Activated CD4-positive, alpha-beta T cell treated with anti-CD3 and anti-CD28 coated beads, Interleukin-2, amount 10 ng/mL, durations not matched to agents 24 days and 14 days (primary cell): ENCODE measurements at regions not wholly inside any gene's neighbourhood (a gene's known extent, or its start where the extent isn't known, plus 50 kb on each side); places are given as distances from the start of the nearest gene placed in this dataset.

ENCODE experiments used
- DNase-seq: peaks from one replicate; pipeline ENCODE4 v3.0.0; 2022
- H3K27ac Mint-ChIP-seq: one replicate; pipeline ENCODE4 v1.8.0; 2022; ENCODE audit warnings: mild to moderate bottlenecking, mixed read lengths
- H3K27me3 Mint-ChIP-seq: one replicate; pipeline ENCODE4 v1.8.0; 2022; ENCODE audit warnings: mixed read lengths
- H3K36me3 Mint-ChIP-seq: one replicate; pipeline ENCODE4 v1.8.0; 2022; ENCODE audit warnings: low read depth, mild to moderate bottlenecking, mixed read lengths
- H3K4me1 Mint-ChIP-seq: one replicate; pipeline ENCODE4 v1.8.0; 2021; ENCODE audit warnings: mixed read lengths
- H3K4me3 Mint-ChIP-seq: one replicate; pipeline ENCODE4 v1.8.0; 2022; ENCODE audit warnings: mild to moderate bottlenecking, moderate library complexity, mixed read lengths
- H3K9me3 Mint-ChIP-seq: one replicate; pipeline ENCODE4 v1.8.0; 2021; ENCODE audit warnings: mixed read lengths
- intact Hi-C: fragments of 100-400 bp; cut with micrococcal nuclease; formaldehyde crosslinking; loops from one replicate; pipeline ENCODE4 v1.15.1; 2023

DNA sequence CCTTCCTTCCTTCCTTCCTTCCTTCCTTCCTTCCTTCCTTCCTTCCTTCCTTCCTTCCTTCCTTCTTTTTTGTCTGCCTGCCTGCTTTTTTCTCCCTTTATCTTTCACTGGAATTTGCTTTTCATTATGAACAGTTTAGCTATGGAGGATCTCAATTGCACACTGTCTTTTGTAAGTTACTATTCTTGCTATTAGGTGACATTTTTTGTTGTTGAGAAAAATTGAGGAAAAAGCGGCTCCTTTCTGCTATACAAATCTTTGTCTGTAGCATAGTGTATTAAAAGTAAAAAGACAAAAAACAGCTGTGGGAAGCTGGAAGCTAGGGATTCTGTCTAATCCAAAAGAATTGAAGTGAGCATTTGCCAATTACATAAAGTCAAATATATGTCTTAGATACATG is 448.7 kb downstream of the DCDC2C start:
- Mint-ChIP-seq H3K4me3 (no peak overlapping the region), H3K27ac (no peak overlapping the region), H3K4me1 (no peaks in the 10 kb centered on the region), H3K9me3 (peaks cover 4% of the 10 kb centered on the region), H3K36me3 (no peaks in the 10 kb centered on the region), H3K27me3 (no peaks in the 10 kb centered on the region)
- DNase-seq, result no peak
- intact Hi-C loops, result no loop called here

DNA sequence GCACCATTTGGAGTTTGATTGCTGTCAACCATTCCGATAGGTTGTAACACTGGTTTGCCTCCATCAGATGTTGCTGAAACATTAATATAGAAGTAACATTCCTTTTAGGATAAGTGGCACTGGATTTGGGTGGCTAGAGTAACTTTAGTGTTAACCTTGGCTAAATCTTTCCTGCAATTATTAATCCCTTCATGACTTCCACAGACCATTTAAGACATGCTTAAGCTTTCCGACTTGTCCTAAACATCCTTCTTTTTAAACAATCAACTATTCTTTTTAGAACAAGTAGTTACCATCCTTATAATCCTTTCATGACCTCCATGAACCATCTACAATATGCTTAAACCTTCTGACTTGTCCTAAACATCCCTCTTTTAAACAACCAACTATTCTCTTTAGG is 465.5 kb downstream of the DCDC2C start:
- H3K4me1 Mint-ChIP-seq, result no peaks in the 10 kb centered on the region
- no peak overlapping the region for H3K4me3 Mint-ChIP-seq
- no peaks in the 10 kb centered on the region for H3K36me3 Mint-ChIP-seq
- intact Hi-C loops, result no loop called here
- H3K27me3 Mint-ChIP-seq, result no peaks in the 10 kb centered on the region
- H3K27ac Mint-ChIP-seq, result no peak overlapping the region
- no peak for DNase-seq
- no peaks in the 10 kb centered on the region for H3K9me3 Mint-ChIP-seq

- Mint-ChIP-seq H3K4me3 (no peak overlapping the region), H3K27ac (no peak overlapping the region), H3K9me3 (no peaks in the 10 kb centered on the region), H3K36me3 (no peaks in the 10 kb centered on the region), H3K27me3 (no peaks in the 10 kb centered on the region), H3K4me1 (no peaks in the 10 kb centered on the region)
- intact Hi-C loops, result no loop called here
- DNase-seq, result no peak
Observed at GRCh38 chr2:4174796-4175195, 471.4 kb downstream of the DCDC2C start.

- Mint-ChIP-seq H3K27ac (no peak overlapping the region), H3K4me1 (no peaks in the 10 kb centered on the region), H3K36me3 (no peaks in the 10 kb centered on the region), H3K4me3 (no peak overlapping the region), H3K27me3 (no peaks in the 10 kb centered on the region), H3K9me3 (no peaks in the 10 kb centered on the region)
- DNase-seq, result no peak
- intact Hi-C loops, result no loop called here
Observed at GRCh38 chr2:4175343-4175742, 472.0 kb downstream of the DCDC2C start.

- intact Hi-C loops, result no loop called here
- Mint-ChIP-seq H3K4me3 (no peak overlapping the region), H3K36me3 (no peaks in the 10 kb centered on the region), H3K9me3 (peaks cover 5% of the 10 kb centered on the region), H3K27me3 (no peaks in the 10 kb centered on the region), H3K4me1 (no peaks in the 10 kb centered on the region), H3K27ac (no peak overlapping the region)
- DNase-seq, result no peak
Observed at GRCh38 chr2:4180631-4181030, 477.3 kb downstream of the DCDC2C start.

- Mint-ChIP-seq H3K27ac (no peak overlapping the region), H3K27me3 (no peaks in the 10 kb centered on the region), H3K36me3 (no peaks in the 10 kb centered on the region), H3K9me3 (peaks cover 5% of the 10 kb centered on the region), H3K4me3 (no peak overlapping the region), H3K4me1 (no peaks in the 10 kb centered on the region)
- intact Hi-C loops, result no loop called here
- DNase-seq, result no peak
Observed at GRCh38 chr2:4181062-4181461, 477.7 kb downstream of the DCDC2C start.

GRCh38 chr2:4188561-4188960 is 485.2 kb downstream of the DCDC2C start:
- Mint-ChIP-seq H3K36me3 (no peaks in the 10 kb centered on the region), H3K9me3 (peaks cover 3% of the 10 kb centered on the region), H3K4me3 (no peak overlapping the region), H3K27me3 (no peaks in the 10 kb centered on the region), H3K27ac (no peak overlapping the region), H3K4me1 (no peaks in the 10 kb centered on the region)
- no peak for DNase-seq
- intact Hi-C loops, result no loop called here

DNA sequence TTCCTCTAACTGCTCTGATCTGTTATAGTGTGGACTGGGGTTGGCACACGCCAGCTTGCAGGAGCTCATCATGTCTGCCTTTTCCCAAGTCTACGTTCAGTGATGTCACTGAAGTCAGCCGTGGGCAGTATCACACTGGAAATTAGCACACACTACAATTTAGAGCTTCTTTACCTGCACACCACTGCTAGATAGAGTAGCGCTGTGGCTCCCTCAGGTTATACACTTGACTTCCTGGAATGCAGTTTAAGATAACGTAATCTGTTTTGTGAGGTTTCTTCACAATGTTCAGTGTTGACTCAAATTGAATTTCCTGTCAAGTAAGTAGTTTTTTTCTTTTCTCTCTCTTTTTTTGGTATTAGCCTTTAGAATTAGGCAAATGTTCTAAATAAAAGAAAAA is 487.2 kb downstream of the DCDC2C start:
- DNase-seq, result no peak
- intact Hi-C loops, result no loop called here

DNA sequence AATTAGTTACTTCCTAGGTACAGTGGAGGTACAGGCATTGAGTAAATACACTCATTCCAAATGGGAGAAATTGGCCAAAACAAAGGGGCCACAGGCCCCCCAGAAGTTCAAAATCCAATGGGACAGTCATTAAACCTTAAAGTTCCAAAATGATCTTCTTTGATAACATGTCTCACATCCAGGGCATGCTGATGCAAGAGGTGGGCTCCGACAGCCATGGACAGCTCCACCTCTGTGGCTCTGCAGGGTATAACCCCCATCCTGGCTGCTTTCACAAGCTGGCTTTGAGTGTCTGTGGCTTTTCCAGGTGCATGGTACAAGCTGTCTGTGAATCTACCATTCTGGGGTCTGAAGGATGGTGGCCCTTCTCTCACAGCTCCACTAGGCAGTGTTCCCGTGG is 488.7 kb downstream of the DCDC2C start:
- no peaks in the 10 kb centered on the region for H3K36me3 Mint-ChIP-seq
- no peaks in the 10 kb centered on the region for H3K27me3 Mint-ChIP-seq
- H3K4me1 Mint-ChIP-seq, result no peaks in the 10 kb centered on the region
- DNase-seq, result no peak
- intact Hi-C loops, result no loop called here
- H3K27ac Mint-ChIP-seq, result no peak overlapping the region
- no peak overlapping the region for H3K4me3 Mint-ChIP-seq
- peaks cover 7% of the 10 kb centered on the region for H3K9me3 Mint-ChIP-seq

More for the DNA sequence above, 487.2 kb downstream of the DCDC2C start:
- H3K27me3 Mint-ChIP-seq, result no peaks in the 10 kb centered on the region
- peaks cover 7% of the 10 kb centered on the region for H3K9me3 Mint-ChIP-seq
- H3K27ac Mint-ChIP-seq, result no peak overlapping the region
- H3K36me3 Mint-ChIP-seq, result no peaks in the 10 kb centered on the region
- no peak overlapping the region for H3K4me3 Mint-ChIP-seq
- H3K4me1 Mint-ChIP-seq, result no peaks in the 10 kb centered on the region

DNA sequence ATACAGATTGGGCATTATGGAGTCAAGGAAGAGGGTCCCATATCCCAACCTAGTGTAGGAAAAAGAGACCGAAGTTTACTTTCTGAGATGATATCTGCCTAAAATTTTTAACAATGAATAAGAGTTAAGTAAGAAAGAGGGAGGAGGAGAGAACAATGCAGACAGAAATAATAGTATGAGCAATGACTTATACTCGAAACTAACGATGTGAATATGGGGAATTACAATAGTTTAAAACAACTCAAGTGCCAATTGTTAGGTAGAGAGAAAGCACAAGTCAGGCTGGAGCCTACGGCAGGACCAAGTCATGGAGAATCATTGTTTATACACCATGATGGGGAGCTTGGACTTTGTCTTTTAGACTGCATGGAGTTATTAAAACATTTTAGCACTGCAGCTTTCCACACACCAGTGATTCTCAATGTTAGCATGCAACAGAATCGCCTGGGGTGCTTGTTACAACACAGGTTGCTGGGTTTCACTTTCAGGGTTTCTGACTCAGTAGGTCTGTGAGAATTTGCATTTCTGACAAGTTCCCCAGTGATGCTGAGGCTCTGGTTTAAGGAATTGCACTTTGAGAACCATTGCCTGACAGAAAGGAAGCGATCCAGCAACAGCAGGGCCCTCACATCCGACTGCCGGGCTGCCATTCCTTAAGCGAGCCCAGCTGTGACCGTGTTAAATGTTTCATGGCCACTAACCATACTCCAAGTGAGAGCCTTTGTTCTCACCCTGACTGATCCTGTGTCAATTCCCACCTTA is 511.2 kb downstream of the DCDC2C start:
- H3K4me1 Mint-ChIP-seq, result no peaks in the 10 kb centered on the region
- no peaks in the 10 kb centered on the region for H3K36me3 Mint-ChIP-seq
- no peaks in the 10 kb centered on the region for H3K27me3 Mint-ChIP-seq
- intact Hi-C loops, result no loop called here
- H3K27ac Mint-ChIP-seq, result no peak overlapping the region
- no peaks in the 10 kb centered on the region for H3K9me3 Mint-ChIP-seq
- no peak overlapping the region for H3K4me3 Mint-ChIP-seq
- no peak for DNase-seq

- H3K9me3 Mint-ChIP-seq, result no peaks in the 10 kb centered on the region
- H3K4me1 Mint-ChIP-seq, result no peaks in the 10 kb centered on the region
- no peak for DNase-seq
- H3K27ac Mint-ChIP-seq, result no peak overlapping the region
- intact Hi-C loops, result no loop called here
- no peak overlapping the region for H3K4me3 Mint-ChIP-seq
- H3K36me3 Mint-ChIP-seq, result no peaks in the 10 kb centered on the region
- H3K27me3 Mint-ChIP-seq, result no peaks in the 10 kb centered on the region
Observed at GRCh38 chr2:4217737-4218136, 514.4 kb downstream of the DCDC2C start.

- H3K4me1 Mint-ChIP-seq, result no peaks in the 10 kb centered on the region
- intact Hi-C loops, result no loop called here
Observed at GRCh38 chr2:4219101-4219500, 515.7 kb downstream of the DCDC2C start.

DNA sequence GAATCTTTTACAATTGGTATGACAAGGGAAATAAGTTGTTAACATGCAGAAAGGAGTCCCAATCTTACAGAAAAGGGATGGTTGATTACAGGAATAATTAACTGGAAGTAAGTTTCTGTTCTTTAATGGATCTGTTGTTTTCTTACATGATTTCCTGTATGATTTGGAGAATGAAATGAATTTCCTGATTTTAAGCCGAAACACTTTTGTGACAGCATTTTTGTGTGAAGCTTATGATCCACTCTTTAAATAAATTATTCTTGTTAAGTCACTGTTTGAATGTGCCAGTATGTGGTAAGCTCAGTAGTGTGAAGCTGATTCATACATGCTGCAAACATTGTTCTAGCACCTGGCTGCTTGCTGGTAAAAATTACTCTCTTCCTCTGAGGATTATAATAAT is 516.2 kb downstream of the DCDC2C start:
- intact Hi-C loops, result no loop called here
- Mint-ChIP-seq H3K4me1 (no peaks in the 10 kb centered on the region), H3K9me3 (no peaks in the 10 kb centered on the region), H3K36me3 (no peaks in the 10 kb centered on the region), H3K27ac (no peak overlapping the region), H3K4me3 (no peak overlapping the region), H3K27me3 (no peaks in the 10 kb centered on the region)
- no peak for DNase-seq

More at GRCh38 chr2:4219101-4219500, 515.7 kb downstream of the DCDC2C start:
- Mint-ChIP-seq H3K27me3 (no peaks in the 10 kb centered on the region), H3K9me3 (no peaks in the 10 kb centered on the region), H3K27ac (no peak overlapping the region), H3K4me3 (no peak overlapping the region), H3K36me3 (no peaks in the 10 kb centered on the region)
- no peak for DNase-seq

DNA sequence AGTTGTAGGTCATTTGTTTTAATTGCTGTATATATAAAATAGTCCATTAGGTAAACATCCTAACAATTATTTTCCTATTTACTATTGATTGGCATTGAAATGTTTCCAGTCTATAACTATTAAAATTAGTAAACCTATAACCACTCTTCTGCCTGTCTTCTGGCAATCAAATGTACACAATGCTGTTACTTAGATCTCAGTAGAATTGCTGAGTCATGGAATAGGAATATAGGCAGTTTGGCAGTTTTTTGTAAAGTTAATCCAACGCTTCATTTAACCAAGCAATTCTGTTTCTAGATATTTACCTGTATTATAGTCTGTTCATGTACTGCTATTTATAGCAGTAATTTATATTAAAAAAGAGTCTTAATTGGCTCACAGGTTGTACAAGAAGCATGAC is 518.1 kb downstream of the DCDC2C start:
- Mint-ChIP-seq H3K36me3 (no peaks in the 10 kb centered on the region), H3K4me3 (no peak overlapping the region), H3K27ac (no peak overlapping the region), H3K27me3 (no peaks in the 10 kb centered on the region), H3K9me3 (no peaks in the 10 kb centered on the region), H3K4me1 (no peaks in the 10 kb centered on the region)
- DNase-seq, result no peak
- intact Hi-C loops, result no loop called here

GRCh38 chr2:4221845-4222244 is 518.5 kb downstream of the DCDC2C start:
- Mint-ChIP-seq H3K36me3 (no peaks in the 10 kb centered on the region), H3K27me3 (no peaks in the 10 kb centered on the region), H3K9me3 (no peaks in the 10 kb centered on the region), H3K27ac (no peak overlapping the region), H3K4me3 (no peak overlapping the region), H3K4me1 (no peaks in the 10 kb centered on the region)
- no peak for DNase-seq
- intact Hi-C loops, result no loop called here
